ENCODE measurements at regions not wholly inside any gene's neighbourhood (a gene's known extent, or its start where the extent isn't known, plus 50 kb on each side); places are given as distances from the start of the nearest gene placed in this dataset.

DNA sequence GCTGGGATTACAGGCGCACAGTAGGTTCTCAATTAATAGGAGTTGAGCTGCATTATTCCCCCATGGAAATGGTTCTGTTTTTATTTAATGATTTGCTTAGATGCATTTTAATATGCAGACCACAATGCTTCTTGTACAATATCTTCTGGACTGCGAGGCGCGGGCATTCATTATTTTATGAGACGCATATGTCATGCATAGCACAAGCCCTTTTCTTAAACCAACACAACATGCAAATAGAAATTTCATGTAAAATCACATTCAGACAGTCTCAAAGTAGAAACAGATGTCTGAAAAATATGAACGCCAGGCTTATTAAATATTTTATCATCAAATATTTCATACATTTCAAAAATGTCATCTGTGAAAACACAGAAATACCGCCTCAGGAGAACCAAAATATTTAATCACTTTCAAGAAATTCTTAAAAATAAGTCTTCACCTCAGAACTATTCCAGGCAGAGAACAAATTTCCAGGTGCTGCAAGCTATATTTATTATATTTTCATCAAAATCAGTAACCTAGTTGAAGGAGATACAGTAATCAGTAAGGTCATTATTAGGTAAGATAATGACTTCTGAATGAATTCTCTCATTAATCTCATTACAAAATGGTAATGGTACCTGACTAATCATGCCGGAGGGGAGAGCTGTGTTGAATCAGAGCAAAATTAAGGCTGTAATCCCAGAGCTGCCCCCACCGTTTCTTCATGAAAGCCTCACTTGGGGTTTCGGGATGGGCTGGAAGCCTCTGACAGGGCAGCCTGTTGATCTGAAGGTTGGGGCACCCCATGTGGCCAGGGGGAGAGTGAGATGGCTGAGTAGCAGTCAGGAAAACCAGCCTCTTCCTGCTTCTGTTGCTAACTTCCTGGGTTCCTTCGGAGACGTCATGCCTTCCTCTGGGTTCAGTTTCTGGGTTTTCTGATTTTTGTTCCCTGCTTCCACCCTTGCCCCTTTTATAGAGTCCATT lies 133.9 kb upstream of the ZNF618 start:
- DNase-seq, result no peak

DNA sequence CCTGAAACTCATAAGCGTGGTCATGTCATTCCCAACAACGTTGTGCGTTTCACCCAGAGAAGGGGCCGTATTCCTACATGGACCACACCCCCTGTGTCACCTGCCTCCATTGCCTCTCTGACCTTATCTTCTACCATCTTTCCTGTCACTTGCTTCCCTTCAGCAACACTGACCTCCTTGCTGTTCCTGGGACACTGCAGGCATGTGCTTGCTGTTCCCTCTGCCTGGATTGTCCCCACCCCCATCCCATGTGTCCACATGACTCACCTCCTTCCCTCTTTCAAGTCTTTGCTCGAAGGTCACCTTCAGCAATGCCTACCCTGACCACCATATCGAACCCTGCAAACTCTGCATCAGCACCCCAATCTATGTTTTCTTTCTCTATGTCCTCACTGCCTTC lies 133.2 kb upstream of the ZNF618 start:
- no peak for DNase-seq

DNA sequence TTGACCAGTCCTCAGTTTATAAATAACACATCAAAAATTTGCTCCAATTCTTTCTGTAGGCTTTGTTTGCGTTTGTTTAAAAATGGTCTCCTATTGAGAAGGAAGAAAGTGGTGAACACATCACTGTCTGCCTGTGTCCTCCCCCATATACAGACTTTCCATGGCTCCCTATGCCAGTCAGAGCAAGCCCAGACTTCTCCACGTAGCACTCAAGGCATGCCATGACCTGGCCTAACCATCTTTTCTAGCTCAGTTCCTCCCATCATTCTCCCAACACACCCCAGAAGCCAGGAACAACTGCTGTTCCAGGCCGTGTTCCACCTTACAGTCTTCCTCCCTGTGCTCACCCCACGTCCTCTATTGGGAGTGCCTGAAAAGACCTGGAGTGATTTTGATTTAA lies 129.6 kb upstream of the ZNF618 start:
- no peak for DNase-seq

DNA sequence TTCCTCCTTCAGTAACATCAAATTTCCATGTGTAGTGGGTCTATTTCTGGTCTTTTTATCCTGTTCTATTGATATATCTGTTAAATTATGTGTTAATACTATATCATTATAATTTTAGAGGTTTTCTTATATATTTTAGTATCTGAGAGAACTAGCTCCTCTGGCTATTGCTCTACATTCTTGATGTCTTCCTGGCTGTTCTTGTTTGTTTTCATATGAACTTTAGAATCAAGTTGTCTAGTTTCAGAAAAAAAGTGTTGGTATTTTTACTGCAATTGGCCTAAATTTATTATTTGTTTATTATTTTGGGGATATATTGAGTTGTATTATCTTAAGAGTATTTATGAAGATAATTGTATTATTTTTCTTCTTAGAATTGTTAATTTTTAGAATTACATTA lies 128.0 kb upstream of the ZNF618 start:
- no peak for DNase-seq

DNA sequence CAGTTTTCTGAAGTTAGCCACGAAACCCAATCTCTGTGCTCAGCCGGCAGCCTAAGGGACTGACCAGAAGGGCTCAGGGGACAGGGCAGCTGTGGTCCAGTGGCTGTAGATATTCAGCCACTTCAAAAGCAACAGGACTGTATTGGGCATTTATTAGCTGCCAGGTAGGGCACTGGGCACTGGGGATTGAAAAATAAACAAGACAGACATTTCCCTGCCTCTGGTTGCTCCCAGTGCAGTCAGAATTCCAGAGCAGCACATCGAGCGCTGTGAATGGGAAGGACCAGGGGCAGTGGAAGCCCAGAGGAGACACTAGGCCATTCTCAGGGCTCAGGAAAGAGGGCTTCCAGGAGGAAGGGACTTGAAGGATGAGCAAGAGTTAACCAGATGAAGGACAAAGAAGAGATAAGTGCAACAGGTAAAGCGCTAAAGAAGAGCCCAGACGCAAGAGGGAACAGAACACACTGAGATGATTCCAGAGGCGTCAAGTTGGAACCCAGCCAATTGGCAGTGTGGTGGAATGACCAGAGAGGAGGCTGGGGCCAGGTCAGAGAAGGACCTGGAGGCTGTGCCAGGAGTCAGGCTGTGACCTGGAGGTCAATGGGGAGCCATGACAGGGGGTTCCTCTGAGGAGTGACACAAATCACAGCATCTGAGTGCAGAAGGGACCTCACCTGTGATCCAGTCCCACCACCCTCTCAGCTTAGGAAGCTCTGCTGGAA lies 122.5 kb upstream of the ZNF618 start:
- no peak for DNase-seq

DNA sequence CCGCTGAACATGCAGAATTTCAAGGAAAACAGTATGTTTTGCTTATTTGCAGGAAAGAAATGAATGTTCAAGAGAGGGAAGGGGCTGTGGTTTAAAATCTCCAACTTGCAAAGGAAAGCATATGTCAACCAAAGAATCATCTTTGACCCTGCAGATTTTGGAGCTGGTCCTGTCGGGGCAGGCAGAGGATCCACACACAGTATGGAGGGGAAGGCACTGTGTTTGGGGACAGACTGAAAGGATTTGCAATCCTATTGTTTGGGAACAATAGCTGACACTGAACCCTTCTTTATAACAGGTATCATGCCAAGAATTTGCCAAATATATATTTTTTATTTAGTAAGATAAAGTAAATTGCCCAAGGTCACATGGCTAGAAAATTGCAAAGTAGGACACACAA lies 121.4 kb upstream of the ZNF618 start:
- no peak for DNase-seq

DNA sequence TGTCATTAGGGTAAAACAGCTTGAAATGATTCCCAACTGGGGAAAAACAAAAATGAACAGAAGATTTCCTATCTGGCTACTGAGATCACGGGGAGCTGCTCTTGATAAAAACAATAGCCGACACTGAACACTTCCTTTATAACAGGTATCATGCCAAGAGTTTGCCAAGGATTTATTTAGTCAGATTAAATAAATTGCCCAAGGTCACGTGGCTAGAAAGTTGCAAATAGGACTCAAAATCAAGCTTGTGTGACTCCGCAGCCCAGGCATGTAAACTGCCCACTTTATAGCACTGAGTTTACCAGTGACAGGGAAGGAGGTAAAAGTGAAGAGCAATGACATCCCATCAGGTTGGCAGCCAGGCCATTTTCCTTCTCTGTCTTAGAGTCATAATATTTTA lies 120.7 kb upstream of the ZNF618 start:
- DNase-seq, result no peak

DNA sequence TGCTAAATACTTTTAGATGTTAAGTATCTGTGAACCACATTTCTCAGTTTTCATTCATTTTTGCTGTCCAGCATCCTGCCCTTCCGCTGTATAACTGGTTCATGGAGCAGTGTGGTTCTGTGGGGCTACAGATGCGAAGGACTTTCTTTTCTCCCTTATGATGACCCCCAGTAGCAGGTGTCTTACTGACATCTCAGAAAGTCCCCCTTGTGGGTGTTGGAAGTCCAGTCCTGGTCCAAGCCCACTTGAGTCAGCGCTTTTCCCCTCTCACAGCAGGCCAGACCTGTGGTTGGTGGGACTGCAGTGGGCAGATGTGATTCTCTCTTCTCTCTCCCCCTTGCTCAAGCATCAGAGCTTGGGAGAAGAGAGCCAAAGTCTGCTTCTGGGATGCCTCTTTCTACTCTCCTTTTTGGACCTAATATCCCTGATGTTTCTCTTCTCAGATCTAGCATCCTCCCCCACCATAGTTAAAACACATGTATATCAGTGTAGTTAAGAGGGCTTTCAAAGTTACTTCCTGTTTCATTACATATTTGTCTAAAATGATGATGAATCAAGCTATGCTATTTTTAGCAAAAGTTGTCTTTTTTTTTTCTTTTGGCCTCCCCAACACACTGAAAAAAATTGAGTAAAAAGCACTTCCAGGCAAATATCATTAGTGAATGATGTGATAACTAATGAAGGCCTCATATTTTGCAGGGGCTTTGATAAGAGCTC lies 119.5 kb upstream of the ZNF618 start:
- DNase-seq, result no peak

DNA sequence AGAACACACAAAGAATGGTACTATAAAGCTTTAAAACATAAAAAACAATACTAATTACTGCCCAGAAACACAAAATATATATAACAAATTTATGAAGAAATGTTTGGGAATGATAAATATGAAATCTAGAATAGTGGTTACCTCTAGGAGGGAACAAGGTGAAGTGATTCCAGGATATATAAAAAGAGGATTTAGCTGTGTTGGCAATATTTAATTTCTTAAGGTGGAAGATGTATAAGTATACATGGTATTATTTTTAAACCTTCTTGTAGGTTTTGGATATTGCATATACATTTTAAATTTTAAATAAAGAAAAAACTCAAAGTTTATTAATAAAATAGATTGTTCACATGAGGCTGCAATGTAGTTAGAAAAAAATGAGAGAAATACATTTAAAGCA lies 112.7 kb upstream of the ZNF618 start:
- no peak for DNase-seq

DNA sequence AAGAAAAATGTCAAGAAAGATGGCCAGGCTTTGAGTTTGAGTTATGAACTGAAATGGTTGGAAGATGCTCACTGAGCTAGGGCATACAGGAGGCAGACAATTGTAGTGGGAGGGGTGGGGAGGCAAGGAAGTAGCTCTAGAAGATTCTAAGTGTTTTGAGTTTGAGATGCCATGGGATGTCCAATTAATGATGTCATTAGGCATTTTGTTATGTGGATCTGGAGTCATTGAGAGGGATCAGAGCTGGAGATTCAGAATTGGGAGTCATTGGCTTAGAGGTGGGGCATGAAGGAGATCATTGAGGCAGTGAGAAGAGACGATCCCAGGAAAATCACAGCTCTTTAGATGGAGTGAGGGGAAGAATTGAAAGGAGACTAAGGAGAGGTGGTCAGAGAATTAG lies 111.5 kb upstream of the ZNF618 start:
- DNase-seq, result no peak

DNA sequence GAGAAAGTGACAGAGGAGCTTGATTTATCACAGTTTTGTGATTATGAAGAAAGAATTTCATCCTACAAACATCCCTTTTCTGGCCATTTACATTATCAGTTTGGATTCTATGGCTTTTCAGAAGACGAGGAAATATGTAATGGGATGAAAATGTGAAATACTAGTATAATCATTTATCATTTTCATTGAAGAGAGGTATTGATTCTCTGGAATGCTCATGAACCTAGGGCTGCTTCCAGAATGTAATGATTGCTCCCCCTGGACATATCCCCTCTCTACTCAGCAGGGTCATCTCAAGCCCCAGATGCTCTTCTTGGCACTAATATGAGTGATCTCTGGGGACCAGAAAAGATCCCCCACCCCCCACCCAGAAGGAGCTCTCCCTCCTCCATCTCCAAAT lies 106.7 kb upstream of the ZNF618 start:
- DNase-seq, result no peak

DNA sequence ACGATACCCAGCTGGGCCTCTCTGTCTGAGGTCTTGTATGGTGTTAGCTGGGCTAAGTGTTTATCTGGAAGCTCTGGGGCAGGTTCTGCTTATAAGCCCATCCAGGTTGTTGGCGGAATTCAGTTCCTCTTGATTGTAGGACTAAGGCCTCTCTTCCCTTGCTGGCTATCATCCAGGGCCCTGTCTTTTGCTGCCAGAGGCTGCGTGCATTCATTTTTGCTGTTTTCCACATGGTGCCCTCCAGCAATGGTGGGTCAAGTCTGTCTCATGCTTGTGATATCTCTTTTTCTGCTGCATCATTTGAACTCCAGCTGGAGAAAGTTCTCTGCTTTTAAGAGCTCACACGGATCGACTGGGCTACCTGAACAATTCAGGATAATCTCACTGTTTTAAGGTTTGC lies 105.7 kb upstream of the ZNF618 start:
- no peak for DNase-seq

DNA sequence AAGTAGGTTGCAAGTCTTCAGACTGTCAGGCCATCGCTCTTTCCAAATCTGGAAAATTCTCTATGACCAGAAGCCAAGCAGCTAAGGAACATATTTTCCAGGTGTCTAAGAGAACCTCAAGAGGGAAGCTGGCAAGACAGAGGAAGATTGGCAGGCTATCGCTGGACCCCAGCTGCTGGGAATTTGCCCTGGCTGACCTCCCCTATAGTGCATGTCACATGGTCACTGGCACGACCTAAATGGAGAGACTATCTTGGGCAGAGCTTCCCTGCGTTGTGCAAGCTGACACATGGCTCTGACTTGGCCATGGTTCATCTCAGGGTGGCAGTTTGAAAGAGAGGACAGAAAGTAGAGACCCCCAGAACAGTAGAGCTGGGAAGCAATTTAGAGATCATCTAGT lies 104.9 kb upstream of the ZNF618 start:
- no peak for DNase-seq

DNA sequence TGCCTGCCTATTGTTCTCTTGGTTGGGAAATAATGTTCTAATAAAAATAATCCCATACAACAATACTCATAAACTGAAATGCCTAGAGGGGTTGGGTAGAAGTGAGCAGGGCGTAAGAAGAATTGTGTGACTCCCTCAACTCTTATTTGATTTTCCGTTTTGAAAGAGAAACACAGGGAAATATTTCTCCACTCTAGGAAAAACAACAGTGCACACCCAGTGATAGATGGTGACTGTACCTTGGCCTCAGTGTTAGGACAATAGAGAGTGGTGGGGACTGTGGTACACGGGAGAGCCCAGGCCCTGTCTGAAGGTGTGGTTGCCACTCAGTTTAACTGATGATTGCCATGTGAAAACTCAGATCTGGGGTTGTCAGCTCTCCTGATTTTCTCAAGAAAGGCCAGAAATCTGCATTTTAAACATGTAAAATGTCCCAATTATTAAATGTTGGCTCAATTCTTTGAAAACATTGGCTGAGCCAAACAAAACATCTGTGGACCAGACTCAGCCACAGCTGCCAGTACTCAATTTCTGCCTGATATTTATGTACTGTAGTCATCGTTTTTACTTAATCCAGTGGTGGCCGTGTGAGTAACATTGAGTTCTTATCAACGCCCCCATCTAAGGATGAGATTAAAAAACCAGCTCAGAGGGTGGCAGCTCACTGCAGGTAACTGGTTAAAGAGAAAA lies 103.8 kb upstream of the ZNF618 start:
- no peak for DNase-seq

DNA sequence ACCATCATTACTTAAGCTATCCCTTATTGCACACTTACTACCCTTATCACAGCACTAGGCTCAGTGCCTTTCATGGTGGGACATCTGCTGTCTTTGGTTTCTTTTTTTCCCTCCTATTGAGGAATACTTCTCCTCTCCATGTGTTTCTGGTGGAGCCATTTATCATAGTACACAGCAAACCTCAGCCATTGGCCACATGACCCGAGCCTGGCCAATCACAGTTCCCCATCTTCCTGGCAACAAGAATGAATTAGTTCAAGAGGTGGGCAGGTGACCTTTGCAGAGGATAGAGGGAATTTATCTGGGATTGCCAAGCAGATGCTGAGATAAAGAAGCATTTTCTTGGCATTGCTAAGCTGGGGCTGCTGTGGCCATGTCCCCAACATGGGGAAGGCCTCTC lies 101.1 kb upstream of the ZNF618 start:
- DNase-seq, result no peak

DNA sequence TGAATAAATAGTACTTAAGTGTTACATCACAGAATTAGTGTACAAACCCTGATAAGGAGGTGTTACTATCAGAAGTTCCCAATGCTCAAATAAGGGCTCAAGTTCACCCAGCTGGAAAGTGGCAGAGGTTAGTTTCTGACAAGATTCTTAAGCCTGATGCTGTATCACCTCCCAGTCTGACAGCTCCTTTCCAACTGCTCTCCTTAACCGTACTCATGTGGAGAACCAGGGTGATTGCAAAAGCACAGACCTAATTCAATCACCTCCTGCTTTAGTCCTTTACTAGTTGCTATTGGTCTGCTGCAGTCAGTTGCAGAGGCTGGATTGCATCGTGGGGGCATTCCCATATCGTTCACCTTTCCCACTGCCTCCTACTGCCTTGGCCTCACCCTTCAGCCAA lies 100.4 kb upstream of the ZNF618 start:
- DNase-seq, result no peak

DNA sequence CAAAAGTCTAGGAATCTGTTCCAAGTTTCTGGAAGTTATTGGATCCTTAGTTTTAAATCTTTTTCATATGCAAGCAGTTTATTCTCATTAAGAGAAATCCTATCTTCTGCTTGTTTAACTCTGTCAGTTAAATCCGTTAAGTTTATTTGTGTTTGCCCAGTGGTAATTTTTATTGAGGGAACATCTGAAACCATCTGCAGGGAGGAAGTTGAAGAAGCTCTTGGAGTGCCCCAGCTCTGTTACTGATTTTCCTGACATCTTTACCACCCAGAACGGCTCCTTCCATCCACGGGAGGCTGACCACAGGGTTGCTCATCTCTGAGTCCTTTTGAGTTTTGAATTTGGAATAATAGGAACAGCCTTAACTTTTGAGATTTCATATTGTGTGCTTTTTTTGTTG lies 99.9 kb upstream of the ZNF618 start:
- DNase-seq, result no peak

DNA sequence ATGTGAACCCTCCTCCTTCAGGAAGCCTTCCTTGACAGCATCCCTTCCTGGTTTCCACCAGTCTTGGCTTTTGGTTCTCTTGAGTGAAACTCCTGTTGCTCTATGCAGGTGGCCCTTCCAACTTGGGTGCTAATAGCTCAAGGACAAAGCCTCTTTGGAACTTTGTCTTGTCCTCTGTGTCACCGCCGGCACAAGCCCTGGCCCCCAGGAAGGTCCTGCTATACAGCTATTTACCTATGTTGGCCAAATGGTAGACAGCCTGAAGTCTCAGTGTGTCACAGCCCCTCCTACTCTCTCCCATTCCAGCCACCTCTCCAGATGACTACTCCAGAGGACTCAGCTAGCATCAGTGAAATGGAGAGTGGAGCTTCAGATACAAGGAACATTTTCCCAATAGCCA lies 94.7 kb upstream of the ZNF618 start:
- DNase-seq, result no peak

DNA sequence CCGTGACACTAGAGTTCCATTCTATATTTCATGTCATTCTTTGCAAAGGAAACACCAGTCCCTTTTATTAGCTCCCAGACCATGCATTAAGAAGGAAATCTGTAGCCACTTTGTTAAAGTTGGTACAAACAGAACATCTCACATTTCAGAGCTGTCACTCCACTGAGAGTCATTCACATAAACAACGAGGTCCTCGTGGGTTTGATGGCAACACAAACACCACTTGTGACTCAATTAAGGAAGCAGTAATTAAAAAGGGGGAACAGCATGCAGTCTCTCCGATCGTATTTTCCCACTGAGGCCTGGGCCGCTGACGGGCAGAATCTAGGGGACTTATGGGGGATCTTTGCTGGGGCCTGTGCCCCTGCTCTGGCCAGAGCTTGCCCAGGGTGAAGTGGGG lies 94.2 kb upstream of the ZNF618 start:
- DNase-seq, result no peak

DNA sequence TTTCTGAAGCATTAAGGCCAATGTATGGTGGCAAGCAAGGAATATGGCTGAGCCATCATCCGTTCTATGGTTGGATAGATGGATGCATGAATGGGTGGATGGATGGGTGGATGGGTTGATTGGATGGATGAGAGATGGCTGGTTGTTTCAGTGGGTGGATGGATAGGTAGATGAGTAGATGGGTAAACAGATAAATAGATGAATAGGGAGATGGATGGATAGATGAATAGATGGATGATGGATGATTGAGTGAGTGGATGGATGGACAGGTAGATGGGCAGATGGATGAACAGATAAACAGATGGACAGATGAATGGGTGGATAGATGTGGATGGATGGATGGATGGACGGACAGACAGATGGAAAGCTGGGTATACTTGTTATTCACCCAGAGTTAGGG lies 92.6 kb upstream of the ZNF618 start:
- DNase-seq, result no peak

DNA sequence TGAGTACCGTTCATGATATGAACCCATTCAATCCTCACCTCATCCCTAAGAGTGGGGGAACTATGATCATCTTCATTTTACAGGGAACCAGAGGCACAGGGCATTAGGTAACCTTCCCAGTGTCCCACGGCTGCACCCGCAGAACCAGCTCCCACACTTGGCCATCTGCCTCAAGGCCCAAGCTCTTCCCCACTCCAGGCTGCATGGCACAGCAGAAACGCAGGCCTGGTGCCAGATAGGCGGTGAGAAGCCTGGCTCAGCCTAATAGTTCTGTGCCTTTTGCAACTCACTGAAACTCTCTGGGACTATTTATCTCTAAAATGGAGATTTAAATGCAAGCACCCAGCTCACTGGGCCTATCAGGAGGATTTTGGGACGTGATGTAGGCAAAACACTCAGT lies 90.8 kb upstream of the ZNF618 start:
- no peak for DNase-seq

DNA sequence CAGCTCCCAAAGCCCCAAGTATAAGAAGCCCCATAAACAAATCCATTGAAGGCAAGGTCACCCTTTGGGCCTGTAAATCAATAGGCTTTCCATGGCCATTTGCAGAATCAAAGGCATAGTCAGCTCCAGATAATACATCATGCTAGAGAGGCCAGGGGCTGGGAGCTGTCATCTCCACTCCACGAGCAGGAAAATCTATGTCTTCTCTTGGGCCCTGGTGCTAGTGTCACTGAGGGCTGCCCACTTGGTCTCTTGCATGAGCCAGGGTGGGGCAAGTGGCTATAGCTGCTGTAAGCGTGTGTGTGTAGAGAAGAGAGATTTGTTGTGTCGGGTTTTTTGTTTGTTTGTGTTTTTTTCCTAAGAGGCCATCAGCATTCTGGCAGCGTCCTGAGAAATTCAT lies 90.0 kb upstream of the ZNF618 start:
- DNase-seq, result no peak

DNA sequence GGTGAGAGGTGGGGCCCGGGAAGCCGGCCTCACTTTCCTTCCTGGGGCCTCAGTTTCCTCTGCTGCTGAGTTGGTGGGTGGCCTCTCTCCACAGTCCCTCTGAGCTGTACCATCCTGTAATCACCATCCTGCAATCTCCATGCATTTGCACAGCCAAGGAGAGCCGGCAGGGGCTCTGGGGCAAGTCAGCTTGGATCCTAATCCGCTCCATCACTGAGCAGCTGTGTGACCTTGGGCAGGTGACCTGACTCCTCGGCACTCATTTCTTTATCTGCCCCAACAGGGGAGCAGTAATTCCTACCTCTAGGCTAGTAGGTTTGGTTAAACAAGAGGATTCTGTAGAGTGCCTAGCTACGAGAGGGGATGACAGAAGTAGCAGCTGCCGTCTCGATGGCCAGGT lies 88.2 kb upstream of the ZNF618 start:
- no peak for DNase-seq
